ENCODE measurements at regions not wholly inside any gene's neighbourhood (a gene's known extent, or its start where the extent isn't known, plus 50 kb on each side); places are given as distances from the start of the nearest gene placed in this dataset.

DNA sequence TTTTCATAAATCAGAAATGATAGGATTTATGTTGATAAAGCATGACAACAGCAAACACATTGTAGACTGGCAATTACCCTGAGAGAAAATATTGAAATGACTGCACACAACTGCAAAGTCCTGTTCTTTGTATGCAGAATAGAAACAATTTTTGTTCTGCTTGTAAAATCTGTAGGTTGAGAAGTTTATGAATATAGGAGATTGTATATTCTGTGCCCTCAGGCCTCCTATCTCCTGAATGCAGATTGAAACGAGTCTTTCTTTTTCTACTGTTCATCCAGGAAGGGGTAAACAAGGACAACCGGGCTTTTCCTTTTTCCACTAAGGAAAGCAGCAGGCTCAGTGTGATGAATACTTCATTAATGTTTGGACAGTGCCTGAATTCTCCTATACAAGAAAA lies 95.0 kb upstream of the HAPLN1 start (continued):
- TF ChIP-seq HIVEP1 (CRISPR knock-in tag; IDR thresholded peaks at IDR 0.05) (no peak), E2F3 (CRISPR knock-in tag; IDR thresholded peaks at IDR 0.05) (no peak), KAT2B (IDR thresholded peaks at IDR 0.05; ENCODE audit: low read depth, low read length) (no peak), DDX20 (tag; IDR thresholded peaks at IDR 0.05; ENCODE audit: low read depth) (no peak), ZSCAN29 (IDR thresholded peaks at IDR 0.05) (no peak), GTF2E2 (tag; IDR thresholded peaks at IDR 0.05) (no peak)

- Histone ChIP-seq H3K4me1 (replicated peaks in 1 of 2; ENCODE audit: control insufficient read depth in 2 of 2, insufficient read depth in 2 of 2, low read length in 2 of 2) (no peaks in the 10 kb centered on the region), H3K27ac (ENCODE audit: extremely low read depth, low read depth, low read length) (no peak overlapping the region), H3K4me3 (no peak overlapping the region), H2AFZ (ENCODE audit: low read depth, low read length) (no peak overlapping the region), H3K4me2 (ENCODE audit: insufficient read depth, low read length) (no peak overlapping the region), H3K9ac (ENCODE audit: insufficient read depth in 1 of 2, low read depth in 2 of 2, low read length in 2 of 2) (no peak overlapping the region), H4K20me1 (replicated peaks; ENCODE audit: control insufficient read depth, insufficient read depth, low read length) (no peaks in the 10 kb centered on the region), H3K79me2 (ENCODE audit: control insufficient read depth, insufficient read depth, low read length) (no peaks in the 10 kb centered on the region), H3K36me3 (ENCODE audit: control insufficient read depth, insufficient read depth, low read length) (no peaks in the 10 kb centered on the region), H3K27me3 (ENCODE audit: control insufficient read depth in 2 of 2, insufficient read depth in 2 of 2, low read length in 2 of 2) (no peaks in the 10 kb centered on the region), H3K9me1 (ENCODE audit: control insufficient read depth, insufficient read depth, low read length) (no peaks in the 10 kb centered on the region), H3K9me3 (replicated peaks; ENCODE audit: control insufficient read depth, insufficient read depth, low read depth, low read length) (no peaks in the 10 kb centered on the region)
- POLR2A ChIA-PET, result no interaction called here
- in situ Hi-C loops (cut with MboI) (no loop called here), intact Hi-C loops (cut with micrococcal nuclease) (no loop called here)
- BruUV-seq (replicated peaks), result no TSS peak
- no peak for FAIRE-seq
- WGBS (ENCODE audit: insufficient coverage, low coverage, missing lambda C conversion rate), result 0% methylated on average over 1 of the region's 1 CpG
- ATAC-seq, result no peak
- CTCF ChIA-PET (ENCODE audit: low intra/inter-chr PET ratio), result no interaction called here
- no peak for DNase-seq (ENCODE audit: extremely low read depth in 1 of 4, low spot score in 3 of 4)
- TF ChIP-seq, protein P1, sequence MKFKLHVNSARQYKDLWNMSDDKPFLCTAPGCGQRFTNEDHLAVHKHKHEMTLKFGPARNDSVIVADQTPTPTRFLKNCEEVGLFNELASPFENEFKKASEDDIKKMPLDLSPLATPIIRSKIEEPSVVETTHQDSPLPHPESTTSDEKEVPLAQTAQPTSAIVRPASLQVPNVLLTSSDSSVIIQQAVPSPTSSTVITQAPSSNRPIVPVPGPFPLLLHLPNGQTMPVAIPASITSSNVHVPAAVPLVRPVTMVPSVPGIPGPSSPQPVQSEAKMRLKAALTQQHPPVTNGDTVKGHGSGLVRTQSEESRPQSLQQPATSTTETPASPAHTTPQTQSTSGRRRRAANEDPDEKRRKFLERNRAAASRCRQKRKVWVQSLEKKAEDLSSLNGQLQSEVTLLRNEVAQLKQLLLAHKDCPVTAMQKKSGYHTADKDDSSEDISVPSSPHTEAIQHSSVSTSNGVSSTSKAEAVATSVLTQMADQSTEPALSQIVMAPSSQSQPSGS (CRISPR knock-in tag; IDR thresholded peaks at IDR 0.05), result no peak
- TF ChIP-seq SMAD3 (CRISPR knock-in tag; conservative IDR thresholded peaks at IDR 0.05), result no peak
- no peak for TF ChIP-seq RNF219 (CRISPR knock-in tag; IDR thresholded peaks at IDR 0.05)
- TF ChIP-seq TRIM28 (IDR thresholded peaks at IDR 0.05), result no peak
- TF ChIP-seq TFAM (CRISPR knock-in tag; conservative IDR thresholded peaks at IDR 0.05), result no peak
- TF ChIP-seq, protein P2, sequence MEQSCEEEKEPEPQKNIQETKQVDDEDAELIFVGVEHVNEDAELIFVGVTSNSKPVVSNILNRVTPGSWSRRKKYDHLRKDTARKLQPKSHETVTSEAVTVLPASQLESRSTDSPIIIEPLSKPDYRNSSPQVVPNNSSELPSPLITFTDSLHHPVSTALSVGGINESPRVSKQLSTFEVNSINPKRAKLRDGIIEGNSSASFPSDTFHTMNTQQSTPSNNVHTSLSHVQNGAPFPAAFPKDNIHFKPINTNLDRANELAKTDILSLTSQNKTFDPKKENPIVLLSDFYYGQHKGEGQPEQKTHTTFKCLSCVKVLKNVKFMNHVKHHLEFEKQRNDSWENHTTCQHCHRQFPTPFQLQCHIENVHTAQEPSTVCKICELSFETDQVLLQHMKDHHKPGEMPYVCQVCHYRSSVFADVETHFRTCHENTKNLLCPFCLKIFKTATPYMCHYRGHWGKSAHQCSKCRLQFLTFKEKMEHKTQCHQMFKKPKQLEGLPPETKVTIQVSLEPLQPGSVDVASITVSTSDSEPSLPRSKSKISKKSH (CRISPR knock-in tag; IDR thresholded peaks at IDR 0.05), result no peak
- TF ChIP-seq RAD21 (CRISPR knock-in tag; conservative IDR thresholded peaks at IDR 0.05 in 1 of 2, IDR thresholded peaks at IDR 0.05 in 1 of 2), result no peak
- no peak for TF ChIP-seq MLLT1 (IDR thresholded peaks at IDR 0.05)
- TF ChIP-seq GMEB1 (CRISPR knock-in tag; IDR thresholded peaks at IDR 0.05), result no peak
Measured at GRCh38 chr5:83810511-83810910, 89.9 kb upstream of the HAPLN1 start.
